GM21367 (cell line): ENCODE measurements at regions not wholly inside any gene's neighbourhood (a gene's known extent, or its start where the extent isn't known, plus 50 kb on each side); places are given as distances from the start of the nearest gene placed in this dataset.

ENCODE experiments used
- ATAC-seq: cut with Tn5 transposase; IDR thresholded peaks from one replicate; pipeline ENCODE4 v1.9.1; 2021; ENCODE audit not compliant: unreplicated experiment

DNA sequence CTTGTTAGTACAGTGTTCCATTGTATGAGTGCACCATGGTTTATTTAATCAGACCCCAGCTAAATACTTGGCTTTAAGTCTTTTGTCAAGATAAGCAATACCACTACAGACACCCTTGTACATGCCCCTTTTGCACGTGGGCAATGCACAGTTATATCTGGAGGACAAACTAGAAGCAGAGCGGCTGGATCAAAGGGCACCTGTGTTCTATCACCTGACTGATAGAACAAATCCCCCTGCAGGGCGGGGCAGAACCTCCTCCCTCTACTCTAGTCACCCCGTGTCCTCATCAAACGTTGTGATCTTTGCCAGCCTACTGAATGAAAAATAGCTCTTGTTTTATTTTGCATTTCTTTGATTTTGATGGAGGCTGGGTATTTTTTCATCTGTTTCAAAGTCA is 314.9 kb downstream of the TLE3 start:
- no peak for ATAC-seq

GRCh38 chr15:69783211-69783610 is 314.5 kb downstream of the TLE3 start:
- ATAC-seq: no peak

DNA sequence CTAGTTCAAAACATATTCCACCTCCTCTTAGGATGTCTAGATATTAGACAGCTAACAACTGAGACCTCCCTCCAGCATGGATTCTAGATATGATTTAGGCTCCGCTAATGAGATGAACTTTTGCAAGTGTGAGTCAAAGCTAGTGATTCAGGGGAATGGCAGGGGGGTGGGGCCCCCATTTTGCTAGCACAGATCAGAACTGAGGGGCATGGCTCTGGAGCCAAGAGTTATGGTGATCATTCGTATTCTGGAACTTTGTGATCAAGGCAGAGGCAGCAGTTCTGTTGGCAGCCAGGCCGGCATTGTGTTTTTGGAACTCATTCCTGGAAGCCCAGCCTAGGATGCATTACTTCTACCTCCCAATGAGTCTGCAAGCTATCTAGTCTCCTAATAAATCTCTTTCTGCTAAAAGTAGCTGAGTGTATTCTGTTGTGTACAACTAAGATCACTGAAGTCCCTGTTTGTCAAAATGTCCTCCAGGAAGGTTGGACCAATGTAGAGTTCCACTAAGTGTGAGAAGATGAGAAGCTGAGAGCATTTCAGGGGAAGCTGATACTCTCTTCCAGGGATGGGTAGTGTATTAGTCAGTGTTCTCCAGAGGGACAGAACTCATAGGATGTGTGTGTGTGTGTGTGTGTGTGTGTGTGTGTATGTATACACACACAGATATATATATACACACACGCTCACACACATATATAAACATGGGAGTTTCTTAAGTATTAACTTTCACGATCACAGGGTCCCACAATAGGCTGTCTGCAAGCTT is 312.7 kb downstream of the TLE3 start:
- no peak for ATAC-seq

- no peak for ATAC-seq
Measured at GRCh38 chr15:69786136-69786701, 311.5 kb downstream of the TLE3 start.

DNA sequence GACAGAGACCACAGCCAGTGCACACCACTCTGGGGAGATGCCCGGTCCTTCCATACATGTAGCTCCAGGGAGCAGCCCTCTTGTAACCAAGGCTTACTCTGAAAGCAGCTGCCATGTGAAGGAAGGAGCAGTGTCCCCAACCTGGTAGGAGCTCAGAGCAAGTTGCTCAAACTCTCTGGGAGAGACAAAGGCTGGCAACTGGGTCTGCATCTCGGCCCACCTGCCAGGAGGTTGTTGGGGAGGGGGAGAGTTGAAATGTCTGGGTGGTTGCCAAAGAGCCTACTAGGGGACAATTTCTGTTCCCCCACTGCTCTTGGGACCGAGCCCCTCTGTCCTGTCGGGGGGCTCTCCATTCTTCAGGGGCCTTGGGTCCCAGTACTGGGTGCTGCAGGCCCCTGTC is 309.9 kb downstream of the TLE3 start:
- no peak for ATAC-seq

DNA sequence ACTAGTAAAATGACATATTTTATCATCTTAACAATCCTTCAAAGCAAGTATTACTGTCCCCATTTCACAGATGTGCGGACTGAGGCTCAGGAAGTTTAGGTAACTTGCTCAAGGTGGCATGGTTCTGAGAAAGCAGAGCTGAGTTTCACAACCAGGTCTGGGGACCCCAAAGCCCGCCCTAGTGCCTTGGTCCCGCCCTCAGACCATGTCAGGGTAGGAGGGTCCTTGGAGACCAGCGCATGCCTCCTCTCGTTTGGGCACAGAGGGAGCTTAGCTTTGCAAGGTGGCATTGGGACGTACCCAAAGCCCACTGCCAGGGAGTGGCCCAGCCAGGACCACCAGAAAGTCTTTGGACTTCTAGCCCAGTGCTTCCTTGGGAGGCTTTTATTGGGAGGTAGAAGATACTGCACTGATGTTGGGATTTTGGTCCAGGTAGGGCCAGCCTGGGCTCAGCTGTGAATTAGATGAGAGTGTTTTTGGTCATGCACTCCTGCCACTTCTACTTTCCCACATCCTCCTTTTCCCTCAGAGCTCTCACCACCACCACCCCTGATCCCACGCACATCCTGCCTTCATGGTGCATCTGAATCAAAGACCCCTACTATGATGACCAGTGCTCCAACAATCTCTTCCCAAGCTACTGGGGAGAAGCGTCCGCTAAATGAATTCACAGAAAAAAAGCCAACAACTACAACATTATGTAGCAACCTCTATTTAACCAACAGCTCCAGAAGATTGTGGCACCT is 307.9 kb downstream of the TLE3 start:
- no peak for ATAC-seq

GRCh38 chr15:69790632-69791031 is 307.1 kb downstream of the TLE3 start:
- ATAC-seq: no peak

- no peak for ATAC-seq
Measured at GRCh38 chr15:69792823-69793222, 304.9 kb downstream of the TLE3 start.

GRCh38 chr15:69793431-69793780 is 304.3 kb downstream of the TLE3 start:
- no peak for ATAC-seq

DNA sequence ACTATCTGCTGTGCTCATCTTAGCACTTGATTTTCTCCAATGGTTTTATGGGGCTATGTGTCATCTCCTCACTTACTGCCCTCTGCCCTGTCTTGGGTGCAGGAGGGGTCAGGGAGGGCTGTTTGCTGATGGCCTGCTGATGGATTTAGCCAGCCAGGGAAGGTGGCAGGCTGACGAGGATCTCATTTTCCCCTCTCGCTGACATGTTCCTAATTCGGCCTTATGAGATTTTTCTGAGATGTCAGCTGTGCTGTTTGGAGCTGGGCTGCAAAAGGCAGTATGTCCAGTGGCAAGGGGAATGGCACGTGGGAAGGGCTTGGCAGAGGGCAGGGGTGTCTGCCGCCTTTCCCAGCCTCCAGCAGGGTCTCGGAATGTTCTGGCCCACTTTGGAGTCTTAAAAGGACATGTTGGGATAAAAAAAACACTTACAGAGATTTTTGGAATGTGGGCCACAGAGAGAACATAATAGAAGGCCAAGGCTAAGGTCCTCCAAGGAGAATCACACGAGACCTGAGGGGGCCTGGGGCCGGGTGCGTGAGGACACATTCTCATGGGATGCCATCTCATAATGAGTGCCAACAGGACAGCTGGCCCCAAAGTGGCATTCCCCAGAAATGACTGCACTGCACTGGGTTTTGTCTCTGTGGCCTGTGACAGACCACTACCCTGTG is 303.8 kb downstream of the TLE3 start:
- ATAC-seq: no peak

GRCh38 chr15:69794645-69795469 is 302.9 kb downstream of the TLE3 start:
- no peak for ATAC-seq

GRCh38 chr15:69795601-69796000 is 302.1 kb downstream of the TLE3 start:
- ATAC-seq: no peak

- no peak for ATAC-seq
Measured at GRCh38 chr15:69797051-69797595, 300.6 kb downstream of the TLE3 start.

DNA sequence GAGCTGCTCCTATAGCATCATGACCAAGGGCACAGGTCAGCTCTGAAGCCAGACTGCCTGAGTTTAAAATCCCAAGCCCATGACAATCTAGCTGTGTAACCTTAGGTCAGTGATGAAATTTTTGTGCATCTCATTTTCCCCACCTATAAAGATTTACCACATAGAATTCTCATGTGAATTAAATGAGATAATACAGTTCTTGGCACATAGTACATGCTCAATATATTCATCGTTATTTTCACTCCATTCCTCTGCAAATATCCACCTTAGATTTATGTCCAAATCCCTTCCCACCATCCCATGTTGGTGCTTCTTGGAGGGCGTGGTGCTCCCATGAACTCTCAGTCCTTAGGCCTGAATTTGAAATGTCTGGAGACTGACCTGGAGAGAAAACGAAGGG is 300.1 kb downstream of the TLE3 start:
- no peak for ATAC-seq

- ATAC-seq: no peak
Measured at GRCh38 chr15:69798481-69799250, 299.1 kb downstream of the TLE3 start.

DNA sequence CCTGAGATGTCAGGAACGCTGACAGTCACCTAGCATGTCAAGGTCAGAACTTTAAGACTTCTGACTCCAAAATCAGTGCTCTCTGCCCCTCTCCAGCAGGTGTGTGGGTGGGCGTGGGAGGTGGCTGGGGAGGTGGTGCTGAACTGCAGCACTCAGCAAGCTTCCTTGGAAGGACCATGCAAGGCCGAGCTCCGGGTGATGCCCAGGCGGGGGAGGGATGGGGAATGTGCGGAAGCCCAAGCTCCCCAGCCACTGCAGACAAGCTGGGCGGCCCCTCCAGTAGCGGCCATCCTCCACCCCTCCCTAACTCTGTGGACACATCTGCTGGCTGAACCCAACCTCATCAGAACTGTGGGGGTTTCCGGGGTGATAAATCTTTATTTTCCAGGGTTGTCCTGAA is 296.6 kb downstream of the TLE3 start:
- no peak for ATAC-seq

DNA sequence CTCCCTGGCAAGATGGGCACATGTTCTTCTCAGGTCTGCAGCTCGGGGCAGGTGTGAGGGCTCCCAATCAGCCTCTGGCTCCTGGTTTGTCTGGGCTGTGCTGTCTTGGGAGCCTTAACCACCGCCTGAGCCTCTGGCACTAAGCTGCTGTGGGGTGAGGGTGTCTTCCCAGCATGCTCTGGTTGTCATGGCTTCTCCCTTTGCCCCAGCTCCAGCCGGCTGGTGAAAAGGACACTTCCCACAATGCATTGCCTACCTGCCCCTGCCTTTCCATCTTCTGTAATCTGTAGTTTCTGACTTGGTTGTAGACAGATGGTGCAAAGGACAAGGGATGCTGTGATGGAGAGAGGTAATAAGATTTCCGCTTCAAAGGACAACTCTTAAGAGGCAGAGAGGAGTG is 295.3 kb downstream of the TLE3 start:
- no peak for ATAC-seq

GRCh38 chr15:69804786-69805185 is 292.9 kb downstream of the TLE3 start:
- ATAC-seq: no peak

- ATAC-seq: no peak
Measured at GRCh38 chr15:69805248-69805953, 292.3 kb downstream of the TLE3 start.
